Activated T-cell treated with anti-CD3 and anti-CD28 coated beads, Interleukin-2, amount 50 U/mL, for 24 hours (primary cell): ENCODE measurements at regions not wholly inside any gene's neighbourhood (a gene's known extent, or its start where the extent isn't known, plus 50 kb on each side); places are given as distances from the start of the nearest gene placed in this dataset.
"Not testable (repeated sequence)": the region's sequence is repeated elsewhere in the genome, so short reads cannot be mapped to it uniquely, and the experiment has no call there.

Experiments used
- DNase-seq: peaks from one replicate; pipeline ENCODE4 v3.0.0-alpha.2; 2020
- H3K27ac Mint-ChIP-seq: 2 replicates; pipeline ENCODE4 v1.8.0; 2020; ENCODE audit warnings: mild to moderate bottlenecking, mixed read lengths
- H3K27me3 Mint-ChIP-seq: 2 replicates; pipeline ENCODE4 v1.8.0; 2020; ENCODE audit warnings: mixed read lengths
- H3K36me3 Mint-ChIP-seq: 2 replicates; pipeline ENCODE4 v1.8.0; 2020; ENCODE audit warnings: low read depth, mixed read lengths
- H3K4me1 Mint-ChIP-seq: 2 replicates; pipeline ENCODE4 v1.8.0; 2020; ENCODE audit warnings: low read depth, mixed read lengths
- H3K4me3 Mint-ChIP-seq: 2 replicates; pipeline ENCODE4 v1.8.0; 2020; ENCODE audit warnings: mild to moderate bottlenecking, moderate library complexity, mixed read lengths
- H3K9me3 Mint-ChIP-seq: 2 replicates; pipeline ENCODE4 v1.8.0; 2020; ENCODE audit warnings: mixed read lengths

GRCh38 chr9:95801797-95802196 lies 73.7 kb upstream of the ERCC6L2 start:
- Mint-ChIP-seq H3K9me3 (peaks cover 2% of the 10 kb centered on the region), H3K4me3 (no peak overlapping the region), H3K27me3 (peaks cover 24% of the 10 kb centered on the region), H3K27ac (no peak overlapping the region), H3K4me1 (peaks cover 7% of the 10 kb centered on the region), H3K36me3 (no peaks in the 10 kb centered on the region)
- no peak for DNase-seq

GRCh38 chr9:95796029-95796428 lies 79.5 kb upstream of the ERCC6L2 start:
- H3K36me3 Mint-ChIP-seq, result no peaks in the 10 kb centered on the region
- no peak overlapping the region for H3K4me3 Mint-ChIP-seq
- peaks cover 4% of the 10 kb centered on the region for H3K4me1 Mint-ChIP-seq
- no peak for DNase-seq
- no peak overlapping the region for H3K27ac Mint-ChIP-seq
- H3K9me3 Mint-ChIP-seq, result peaks cover 2% of the 10 kb centered on the region
- H3K27me3 Mint-ChIP-seq, result peaks cover 6% of the 10 kb centered on the region

GRCh38 chr9:95793924-95794828 lies 81.3 kb upstream of the ERCC6L2 start:
- Mint-ChIP-seq H3K27me3 (peaks cover 2% of the 10 kb centered on the region), H3K4me3 (no peak overlapping the region), H3K9me3 (no peaks in the 10 kb centered on the region), H3K36me3 (no peaks in the 10 kb centered on the region), H3K4me1 (peaks cover 4% of the 10 kb centered on the region), H3K27ac (no peak overlapping the region)
- DNase-seq, result no peak

GRCh38 chr9:95791695-95792094 lies 83.8 kb upstream of the ERCC6L2 start:
- H3K4me3 Mint-ChIP-seq, result no peak overlapping the region
- no peaks in the 10 kb centered on the region for H3K36me3 Mint-ChIP-seq
- H3K4me1 Mint-ChIP-seq, result peaks cover 4% of the 10 kb centered on the region
- DNase-seq, result no peak
- peaks cover 2% of the 10 kb centered on the region for H3K27me3 Mint-ChIP-seq
- H3K27ac Mint-ChIP-seq, result no peak overlapping the region
- H3K9me3 Mint-ChIP-seq, result no peaks in the 10 kb centered on the region

GRCh38 chr9:95791286-95791685 lies 84.2 kb upstream of the ERCC6L2 start:
- no peak overlapping the region for H3K27ac Mint-ChIP-seq
- no peak for DNase-seq
- H3K36me3 Mint-ChIP-seq, result no peaks in the 10 kb centered on the region
- peaks cover 2% of the 10 kb centered on the region for H3K27me3 Mint-ChIP-seq
- H3K9me3 Mint-ChIP-seq, result no peaks in the 10 kb centered on the region
- H3K4me3 Mint-ChIP-seq, result no peak overlapping the region
- H3K4me1 Mint-ChIP-seq, result peaks cover 4% of the 10 kb centered on the region

GRCh38 chr9:95788521-95788991 lies 86.9 kb upstream of the ERCC6L2 start:
- Mint-ChIP-seq H3K4me1 (peaks cover 4% of the 10 kb centered on the region), H3K36me3 (no peaks in the 10 kb centered on the region), H3K9me3 (no peaks in the 10 kb centered on the region), H3K27me3 (no peaks in the 10 kb centered on the region), H3K27ac (no peak overlapping the region), H3K4me3 (no peak overlapping the region)
- DNase-seq, result no peak

- Mint-ChIP-seq H3K4me3 (no peak overlapping the region), H3K4me1 (peaks cover 4% of the 10 kb centered on the region), H3K9me3 (no peaks in the 10 kb centered on the region), H3K36me3 (no peaks in the 10 kb centered on the region), H3K27me3 (no peaks in the 10 kb centered on the region), H3K27ac (no peak overlapping the region)
- no peak for DNase-seq
Observed at GRCh38 chr9:95788021-95788420, 87.5 kb upstream of the ERCC6L2 start.

GRCh38 chr9:95785209-95785608 lies 90.3 kb upstream of the ERCC6L2 start:
- no peak overlapping the region for H3K4me3 Mint-ChIP-seq
- no peaks in the 10 kb centered on the region for H3K4me1 Mint-ChIP-seq
- no peak for DNase-seq
- no peak overlapping the region for H3K27ac Mint-ChIP-seq
- no peaks in the 10 kb centered on the region for H3K27me3 Mint-ChIP-seq
- H3K9me3 Mint-ChIP-seq, result no peaks in the 10 kb centered on the region
- H3K36me3 Mint-ChIP-seq, result no peaks in the 10 kb centered on the region

GRCh38 chr9:95784318-95784717 lies 91.2 kb upstream of the ERCC6L2 start:
- no peaks in the 10 kb centered on the region for H3K27me3 Mint-ChIP-seq
- no peaks in the 10 kb centered on the region for H3K4me1 Mint-ChIP-seq
- H3K36me3 Mint-ChIP-seq, result no peaks in the 10 kb centered on the region
- H3K9me3 Mint-ChIP-seq, result no peaks in the 10 kb centered on the region
- no peak overlapping the region for H3K4me3 Mint-ChIP-seq
- H3K27ac Mint-ChIP-seq, result no peak overlapping the region
- DNase-seq, result no peak

- H3K4me3 Mint-ChIP-seq, result no peak overlapping the region
- H3K36me3 Mint-ChIP-seq, result no peaks in the 10 kb centered on the region
- H3K9me3 Mint-ChIP-seq, result no peaks in the 10 kb centered on the region
- no peaks in the 10 kb centered on the region for H3K4me1 Mint-ChIP-seq
- H3K27ac Mint-ChIP-seq, result no peak overlapping the region
- no peak for DNase-seq
- no peaks in the 10 kb centered on the region for H3K27me3 Mint-ChIP-seq
Observed at GRCh38 chr9:95783426-95783975, 92.0 kb upstream of the ERCC6L2 start.

- H3K4me1 Mint-ChIP-seq, result no peaks in the 10 kb centered on the region
- no peaks in the 10 kb centered on the region for H3K9me3 Mint-ChIP-seq
- H3K27me3 Mint-ChIP-seq, result no peaks in the 10 kb centered on the region
- no peaks in the 10 kb centered on the region for H3K36me3 Mint-ChIP-seq
- DNase-seq, result no peak
- H3K4me3 Mint-ChIP-seq, result no peak overlapping the region
- H3K27ac Mint-ChIP-seq, result no peak overlapping the region
Observed at GRCh38 chr9:95780751-95781150, 94.7 kb upstream of the ERCC6L2 start.

- Mint-ChIP-seq H3K4me1 (no peaks in the 10 kb centered on the region), H3K4me3 (no peak overlapping the region), H3K36me3 (no peaks in the 10 kb centered on the region), H3K9me3 (no peaks in the 10 kb centered on the region), H3K27ac (no peak overlapping the region), H3K27me3 (no peaks in the 10 kb centered on the region)
- DNase-seq, result no peak
Observed at GRCh38 chr9:95780121-95780520, 95.4 kb upstream of the ERCC6L2 start.

- H3K4me1 Mint-ChIP-seq, DNase-seq, H3K27me3 Mint-ChIP-seq, H3K36me3 Mint-ChIP-seq, H3K4me3 Mint-ChIP-seq, H3K9me3 Mint-ChIP-seq, H3K27ac Mint-ChIP-seq: not testable (repeated sequence)
Observed at GRCh38 chr9:95779597-95779996, 95.9 kb upstream of the ERCC6L2 start.

- no peaks in the 10 kb centered on the region for H3K9me3 Mint-ChIP-seq
- DNase-seq, result no peak
- no peak overlapping the region for H3K4me3 Mint-ChIP-seq
- H3K27me3 Mint-ChIP-seq, result no peaks in the 10 kb centered on the region
- no peaks in the 10 kb centered on the region for H3K4me1 Mint-ChIP-seq
- H3K36me3 Mint-ChIP-seq, result no peaks in the 10 kb centered on the region
- no peak overlapping the region for H3K27ac Mint-ChIP-seq
Observed at GRCh38 chr9:95778957-95779356, 96.5 kb upstream of the ERCC6L2 start.

- DNase-seq, result no peak
- H3K4me1 Mint-ChIP-seq, result peaks cover 5% of the 10 kb centered on the region
- peaks cover 3% of the 10 kb centered on the region for H3K27me3 Mint-ChIP-seq
- no peak overlapping the region for H3K4me3 Mint-ChIP-seq
- no peak overlapping the region for H3K27ac Mint-ChIP-seq
- H3K36me3 Mint-ChIP-seq, result no peaks in the 10 kb centered on the region
- no peaks in the 10 kb centered on the region for H3K9me3 Mint-ChIP-seq
Observed at GRCh38 chr9:95777136-95777535, 98.4 kb upstream of the ERCC6L2 start.
